Hematopoietic multipotent progenitor cell treated with erythropoietin and hydrocortisone succinate and interleukin-3 and kit ligand, for 4 days (in vitro differentiated cells): ENCODE measurements at regions not wholly inside any gene's neighbourhood (a gene's known extent, or its start where the extent isn't known, plus 50 kb on each side); places are given as distances from the start of the nearest gene placed in this dataset.
"Not testable (repeated sequence)": the region's sequence is repeated elsewhere in the genome, so short reads cannot be mapped to it uniquely, and the experiment has no call there.

Source experiments
- DNase-seq: peaks from one replicate; pipeline ENCODE4 v3.0.0-alpha.2; 2015

GRCh38 chr16:73949574-73950320 lies 346.9 kb upstream of the PSMD7 start:
- DNase-seq = no peak

GRCh38 chr16:73945631-73946030 lies 351.0 kb upstream of the PSMD7 start:
- no peak for DNase-seq

GRCh38 chr16:73943184-73943583 lies 353.4 kb upstream of the PSMD7 start:
- DNase-seq = not testable (repeated sequence)

- DNase-seq = not testable (repeated sequence)
These were observed 355.8 kb upstream of the PSMD7 start for GRCh38 chr16:73940786-73941185.

- DNase-seq = no peak
These were observed 372.7 kb upstream of the PSMD7 start for GRCh38 chr16:73923951-73924350.

GRCh38 chr16:73921295-73921694 lies 375.3 kb upstream of the PSMD7 start:
- no peak for DNase-seq

- no peak for DNase-seq
These were observed 379.6 kb upstream of the PSMD7 start for GRCh38 chr16:73916829-73917594.

- no peak for DNase-seq
These were observed 380.7 kb upstream of the PSMD7 start for GRCh38 chr16:73915935-73916334.

- DNase-seq = no peak
These were observed 381.5 kb upstream of the PSMD7 start for GRCh38 chr16:73915140-73915539.

- DNase-seq = no peak
These were observed 383.8 kb upstream of the PSMD7 start for GRCh38 chr16:73912850-73913249.

GRCh38 chr16:73912281-73912680 lies 384.3 kb upstream of the PSMD7 start:
- no peak for DNase-seq

GRCh38 chr16:73909529-73910035 lies 387.0 kb upstream of the PSMD7 start:
- no peak for DNase-seq

GRCh38 chr16:73891129-73891542 lies 405.5 kb upstream of the PSMD7 start:
- DNase-seq = no peak

GRCh38 chr16:73890186-73891128 lies 406.2 kb upstream of the PSMD7 start:
- no peak for DNase-seq

GRCh38 chr16:73888840-73889490 lies 407.6 kb upstream of the PSMD7 start:
- no peak for DNase-seq

- DNase-seq = no peak
These were observed 408.7 kb upstream of the PSMD7 start for GRCh38 chr16:73887911-73888310.

GRCh38 chr16:73886426-73886825 lies 410.2 kb upstream of the PSMD7 start:
- no peak for DNase-seq

GRCh38 chr16:73885319-73885718 lies 411.3 kb upstream of the PSMD7 start:
- no peak for DNase-seq

- DNase-seq = no peak
These were observed 412.8 kb upstream of the PSMD7 start for GRCh38 chr16:73883841-73884240.

- no peak for DNase-seq
These were observed 413.5 kb upstream of the PSMD7 start for GRCh38 chr16:73883126-73883525.

- no peak for DNase-seq
These were observed 414.0 kb upstream of the PSMD7 start for GRCh38 chr16:73882651-73883050.

GRCh38 chr16:73882033-73882432 lies 414.6 kb upstream of the PSMD7 start:
- DNase-seq = no peak
